GM12878 (cell line): ENCODE measurements at regions not wholly inside any gene's neighbourhood (a gene's known extent, or its start where the extent isn't known, plus 50 kb on each side); places are given as distances from the start of the nearest gene placed in this dataset.

Experiments used
- ATAC-seq: fragments of 200-7000 bp; cut with Tn5 transposase; 3 replicates; pipeline ENCODE4 v1.9.1; 2020; ENCODE audit warnings: mild to moderate bottlenecking, moderate library complexity
- BruUV-seq: library from RNA; stranded (reverse); fragments of 400-500 nt; replicated peaks from 2 replicates; lab custom pipeline; 2021; lab: Mats Ljungman, UMichigan
- CTCF ChIA-PET: fragments of 300-600 bp; sonication (Branson Sonifier 250); formaldehyde crosslinking; extraction: SDS; loops from one replicate; lab custom pipeline; 2021; ENCODE audit warnings: inconsistent platforms; lab: Yijun Ruan, JAX
- POLR2A ChIA-PET: fragments of 350-600 bp; formaldehyde crosslinking; extraction: SDS; loops from one replicate; lab custom pipeline; 2021; ENCODE audit warnings: inconsistent platforms; lab: Charles Lee
- RAD21 ChIA-PET: fragments of 300-600 bp; sonication (Branson Sonifier 250); formaldehyde crosslinking; loops from one replicate; lab custom pipeline; 2023; ENCODE audit warnings: antibody characterized with exemption; ENCODE audit not compliant: unreplicated experiment; lab: Charles Lee
- SMC1A ChIA-PET: fragments of 300-600 bp; sonication (Branson Sonifier 250); formaldehyde crosslinking; loops from one replicate; lab custom pipeline; 2023; ENCODE audit not compliant: unreplicated experiment, uncharacterized antibody; lab: Charles Lee
- DNase-seq: peaks from one replicate; pipeline ENCODE4 v3.0.0-alpha.2; 2011; ENCODE audit warnings: low read depth, low spot score
- FAIRE-seq: peaks from 3 replicates; lab custom pipeline; 2011; peaks lifted over from hg19 to GRCh38; lab: Jason Lieb, UNC
- H2AFZ ChIP-seq: 2 replicates; pipeline ENCODE4 v1.6.0; 2011; ENCODE audit warnings: low read depth, low read length, control low read depth; ENCODE audit not compliant: control insufficient read depth
- H3K27ac ChIP-seq: 2 replicates; pipeline ENCODE4 v1.5.1; 2011; ENCODE audit warnings: control low read depth; ENCODE audit not compliant: control insufficient read depth, insufficient read depth
- H3K27me3 ChIP-seq, 2 experiments: replicated peaks in 1 of 2; 2 replicates each; pipeline versions ENCODE4 v1.6.0 to v1.6.1; 2011; ENCODE audit warnings: low read length in 1 of 2; ENCODE audit not compliant: control insufficient read depth in 2 of 2, insufficient read depth in 2 of 2
- H3K36me3 ChIP-seq, 2 experiments: 2 replicates each; pipeline ENCODE4 v1.5.1; 2011; ENCODE audit warnings: low read length in 1 of 2; ENCODE audit not compliant: control insufficient read depth in 2 of 2, insufficient read depth in 2 of 2
- H3K4me1 ChIP-seq: 2 replicates; pipeline ENCODE4 v1.6.1; 2011; ENCODE audit warnings: mild to moderate bottlenecking, low read length, moderate library complexity, mixed read lengths; ENCODE audit not compliant: control insufficient read depth, insufficient read depth
- H3K4me2 ChIP-seq: 2 replicates; pipeline ENCODE4 v1.6.0; 2011; ENCODE audit warnings: control low read depth; ENCODE audit not compliant: control insufficient read depth, insufficient read depth
- H3K4me3 ChIP-seq: fragments of 200-600 bp; sonication (generic); 2 replicates; pipeline ENCODE4 v1.5.1; 2016
- H3K79me2 ChIP-seq: 2 replicates; pipeline ENCODE4 v1.6.0; 2011; ENCODE audit warnings: low read length; ENCODE audit not compliant: control insufficient read depth, insufficient read depth
- H3K9ac ChIP-seq: 2 replicates; pipeline ENCODE4 v1.8.0; 2011; ENCODE audit warnings: low read length, control low read depth, mixed read lengths; ENCODE audit not compliant: control insufficient read depth, insufficient read depth
- H3K9me3 ChIP-seq: replicated peaks from 3 replicates; pipeline ENCODE4 v1.5.1; 2011; ENCODE audit warnings: mild to moderate bottlenecking, low read length; ENCODE audit not compliant: control insufficient read depth, insufficient read depth
- H4K20me1 ChIP-seq: 2 replicates; pipeline ENCODE4 v1.6.0; 2011; ENCODE audit not compliant: control insufficient read depth, insufficient read depth
- ESRRA ChIP-seq: IDR thresholded peaks from 2 replicates; pipeline ENCODE4 v1.6.1; 2012; ENCODE audit warnings: mild to moderate bottlenecking, low read length, improper control_type of control experiment
- GATAD2B ChIP-seq: fragments of 450-650 bp; conservative IDR thresholded peaks from 2 replicates; pipeline ENCODE4 v1.6.1; 2017; ENCODE audit warnings: low read depth, mild to moderate bottlenecking, moderate library complexity
- IKZF1 ChIP-seq: fragments of 450-650 bp; conservative IDR thresholded peaks from 2 replicates; pipeline ENCODE4 v1.6.1; 2017; ENCODE audit warnings: antibody characterized with exemption, mild to moderate bottlenecking
- IKZF2 ChIP-seq, 2 experiments: fragments of 450-650 bp; IDR thresholded peaks; 2 replicates each; pipeline ENCODE4 v1.6.1; 2017; ENCODE audit warnings: mild to moderate bottlenecking in 2 of 2, moderate library complexity in 2 of 2
- KLF5 ChIP-seq: fragments of 450-650 bp; IDR thresholded peaks from 2 replicates; pipeline ENCODE4 v1.6.1; 2014; ENCODE audit warnings: mild to moderate bottlenecking; ENCODE audit not compliant: partially characterized antibody
- MXI1 ChIP-seq: fragments of 150-350 bp; IDR thresholded peaks from 2 replicates; pipeline ENCODE4 v1.6.1; 2011; ENCODE audit warnings: low read depth, mild to moderate bottlenecking, inconsistent platforms, low read length, improper control_type of control experiment
- NFXL1 ChIP-seq: fragments of 450-650 bp; IDR thresholded peaks from 2 replicates; pipeline ENCODE4 v1.6.1; 2017; ENCODE audit warnings: antibody characterized with exemption, mild to moderate bottlenecking, borderline replicate concordance
- PML ChIP-seq: IDR thresholded peaks from 2 replicates; pipeline ENCODE4 v1.6.1; 2012; ENCODE audit warnings: low read length, inconsistent platforms
- STAT1 ChIP-seq: fragments of 450-650 bp; conservative IDR thresholded peaks from 2 replicates; pipeline ENCODE4 v1.6.1; 2014; ENCODE audit warnings: antibody characterized with exemption, mild to moderate bottlenecking
- STAT3 ChIP-seq: IDR thresholded peaks from 2 replicates; pipeline ENCODE4 v1.6.1; 2011; ENCODE audit warnings: low read depth, low read length, improper control_type of control experiment
- SUPT20H ChIP-seq: IDR thresholded peaks from 2 replicates; pipeline ENCODE4 v1.6.1; 2011; ENCODE audit warnings: low read depth, mild to moderate bottlenecking, low read length, moderate library complexity, borderline replicate concordance; ENCODE audit not compliant: control insufficient read depth
- TAF1 ChIP-seq: IDR thresholded peaks from 2 replicates; pipeline ENCODE4 v1.6.1; 2011; ENCODE audit warnings: mild to moderate bottlenecking, low read depth, low read length, borderline replicate concordance
- TCF7 ChIP-seq: IDR thresholded peaks from 2 replicates; pipeline ENCODE4 v1.6.1; 2014; ENCODE audit warnings: antibody characterized with exemption, borderline replicate concordance
- ZNF622 ChIP-seq: fragments of 450-650 bp; IDR thresholded peaks from 2 replicates; pipeline ENCODE4 v1.6.1; 2017; ENCODE audit warnings: mild to moderate bottlenecking, inconsistent platforms
- WGBS: methylation state at CpG from one replicate; pipeline ENCODE4 v1.1.6; 2016; ENCODE audit warnings: low lambda C conversion rate; ENCODE audit not compliant: insufficient replicate concordance, insufficient coverage; ENCODE audit errors: missing lambda C conversion rate; 5-methylcytosine and 5-hydroxymethylcytosine counted together
- in situ Hi-C: fragments of 300-500 bp; cut with MboI; formaldehyde crosslinking; loops from 9 replicates; pipeline ENCODE4 v1.14.3; 2018; ENCODE audit warnings: mixed read lengths
- intact Hi-C: fragments of 100-400 bp; cut with micrococcal nuclease; formaldehyde crosslinking; loops from one replicate; pipeline ENCODE4 v1.14.2; 2022; ENCODE audit not compliant: unreplicated experiment
- TF ChIP-seq, protein P1 (sequence below): IDR thresholded peaks from 2 replicates; pipeline ENCODE4 v1.6.1; 2011; ENCODE audit warnings: mild to moderate bottlenecking, low read depth, low read length, moderate library complexity; ENCODE audit not compliant: insufficient replicate concordance
- TF ChIP-seq, protein P2 (sequence below), 3 experiments: IDR thresholded peaks in 2 of 3; conservative IDR thresholded peaks in 1 of 3; 2 replicates each; pipeline ENCODE4 v1.5.1; 2011; ENCODE audit warnings: low read depth in 3 of 3, low read length in 3 of 3, mild to moderate bottlenecking in 3 of 3, control low read depth in 2 of 3, moderate library complexity in 2 of 3, inconsistent platforms in 1 of 3, mixed read lengths in 1 of 3; ENCODE audit not compliant: control insufficient read depth in 2 of 3, insufficient read depth in 1 of 3; ENCODE audit errors: extremely low read depth in 1 of 3
- TF ChIP-seq, protein P3 (sequence below): fragments of 450-650 bp; IDR thresholded peaks from 2 replicates; pipeline ENCODE4 v1.6.1; 2016; ENCODE audit warnings: mild to moderate bottlenecking
- TF ChIP-seq, protein P4 (sequence below): fragments of 450-650 bp; IDR thresholded peaks from 2 replicates; pipeline ENCODE4 v1.6.1; 2018; ENCODE audit warnings: borderline replicate concordance, mild to moderate bottlenecking; ENCODE audit not compliant: partially characterized antibody

DNA sequence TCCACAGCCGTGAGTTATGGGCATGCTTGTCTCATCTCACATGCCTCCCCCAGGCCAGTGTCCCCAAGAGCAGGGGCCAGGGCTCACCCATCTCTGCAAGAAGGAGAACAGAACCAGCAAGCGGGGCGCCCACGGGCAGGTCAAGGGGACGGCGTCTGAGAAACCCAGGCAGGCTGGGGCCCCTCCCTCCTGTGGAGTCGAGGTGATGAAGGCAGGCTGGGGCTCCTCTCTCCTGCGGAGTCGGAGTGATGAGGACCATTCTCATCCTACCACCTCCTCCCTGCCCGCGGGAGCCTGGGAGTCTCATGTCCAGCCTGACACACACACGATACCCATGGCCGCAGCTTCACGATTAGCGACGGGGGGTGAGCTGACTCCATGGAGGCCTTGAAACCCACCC is 141.9 kb downstream of the CTTN start:
- H3K4me3 ChIP-seq, result no peak overlapping the region
- no TSS peak for BruUV-seq
- H3K9ac ChIP-seq, result no peak overlapping the region
- H3K27ac ChIP-seq, result no peak overlapping the region
- H3K27me3 ChIP-seq, result no peaks in the 10 kb centered on the region; a peak in 1 of 4 replicates
- FAIRE-seq (no peak), ATAC-seq (no peak), DNase-seq (no peak)
- H4K20me1 ChIP-seq, result no peaks in the 10 kb centered on the region
- TF ChIP-seq TCF7, result no peak
- TF ChIP-seq, protein P1, sequence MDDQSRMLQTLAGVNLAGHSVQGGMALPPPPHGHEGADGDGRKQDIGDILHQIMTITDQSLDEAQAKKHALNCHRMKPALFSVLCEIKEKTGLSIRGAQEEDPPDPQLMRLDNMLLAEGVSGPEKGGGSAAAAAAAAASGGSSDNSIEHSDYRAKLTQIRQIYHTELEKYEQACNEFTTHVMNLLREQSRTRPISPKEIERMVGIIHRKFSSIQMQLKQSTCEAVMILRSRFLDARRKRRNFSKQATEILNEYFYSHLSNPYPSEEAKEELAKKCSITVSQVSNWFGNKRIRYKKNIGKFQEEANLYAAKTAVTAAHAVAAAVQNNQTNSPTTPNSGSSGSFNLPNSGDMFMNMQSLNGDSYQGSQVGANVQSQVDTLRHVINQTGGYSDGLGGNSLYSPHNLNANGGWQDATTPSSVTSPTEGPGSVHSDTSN, result no peak
- TF ChIP-seq ESRRA, result no peak
- TF ChIP-seq, protein P2, sequence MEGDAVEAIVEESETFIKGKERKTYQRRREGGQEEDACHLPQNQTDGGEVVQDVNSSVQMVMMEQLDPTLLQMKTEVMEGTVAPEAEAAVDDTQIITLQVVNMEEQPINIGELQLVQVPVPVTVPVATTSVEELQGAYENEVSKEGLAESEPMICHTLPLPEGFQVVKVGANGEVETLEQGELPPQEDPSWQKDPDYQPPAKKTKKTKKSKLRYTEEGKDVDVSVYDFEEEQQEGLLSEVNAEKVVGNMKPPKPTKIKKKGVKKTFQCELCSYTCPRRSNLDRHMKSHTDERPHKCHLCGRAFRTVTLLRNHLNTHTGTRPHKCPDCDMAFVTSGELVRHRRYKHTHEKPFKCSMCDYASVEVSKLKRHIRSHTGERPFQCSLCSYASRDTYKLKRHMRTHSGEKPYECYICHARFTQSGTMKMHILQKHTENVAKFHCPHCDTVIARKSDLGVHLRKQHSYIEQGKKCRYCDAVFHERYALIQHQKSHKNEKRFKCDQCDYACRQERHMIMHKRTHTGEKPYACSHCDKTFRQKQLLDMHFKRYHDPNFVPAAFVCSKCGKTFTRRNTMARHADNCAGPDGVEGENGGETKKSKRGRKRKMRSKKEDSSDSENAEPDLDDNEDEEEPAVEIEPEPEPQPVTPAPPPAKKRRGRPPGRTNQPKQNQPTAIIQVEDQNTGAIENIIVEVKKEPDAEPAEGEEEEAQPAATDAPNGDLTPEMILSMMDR (IDR thresholded peaks at IDR 0.05 in 2 of 3, conservative IDR thresholded peaks at IDR 0.05 in 1 of 3; ENCODE audit: control insufficient read depth in 2 of 3, extremely low read depth in 1 of 3, insufficient read depth in 1 of 3, low read depth in 3 of 3, low read length in 3 of 3), result no peak
- no peak for TF ChIP-seq GATAD2B
- TF ChIP-seq KLF5, result no peak
- no peak for TF ChIP-seq IKZF1
- TF ChIP-seq PML, result no peak
- TF ChIP-seq STAT3, result no peak
- no peak for TF ChIP-seq TAF1
- TF ChIP-seq, protein P3, sequence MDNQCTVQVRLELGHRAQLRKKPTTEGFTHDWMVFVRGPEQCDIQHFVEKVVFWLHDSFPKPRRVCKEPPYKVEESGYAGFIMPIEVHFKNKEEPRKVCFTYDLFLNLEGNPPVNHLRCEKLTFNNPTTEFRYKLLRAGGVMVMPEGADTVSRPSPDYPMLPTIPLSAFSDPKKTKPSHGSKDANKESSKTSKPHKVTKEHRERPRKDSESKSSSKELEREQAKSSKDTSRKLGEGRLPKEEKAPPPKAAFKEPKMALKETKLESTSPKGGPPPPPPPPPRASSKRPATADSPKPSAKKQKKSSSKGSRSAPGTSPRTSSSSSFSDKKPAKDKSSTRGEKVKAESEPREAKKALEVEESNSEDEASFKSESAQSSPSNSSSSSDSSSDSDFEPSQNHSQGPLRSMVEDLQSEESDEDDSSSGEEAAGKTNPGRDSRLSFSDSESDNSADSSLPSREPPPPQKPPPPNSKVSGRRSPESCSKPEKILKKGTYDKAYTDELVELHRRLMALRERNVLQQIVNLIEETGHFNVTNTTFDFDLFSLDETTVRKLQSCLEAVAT, result no peak
- TF ChIP-seq STAT1, result no peak
- TF ChIP-seq IKZF2 (IDR thresholded peaks at IDR 0.05), result no peak
- no peak for TF ChIP-seq SUPT20H
- no peak for TF ChIP-seq ZNF622
- TF ChIP-seq NFXL1, result no peak
- TF ChIP-seq, protein P4, sequence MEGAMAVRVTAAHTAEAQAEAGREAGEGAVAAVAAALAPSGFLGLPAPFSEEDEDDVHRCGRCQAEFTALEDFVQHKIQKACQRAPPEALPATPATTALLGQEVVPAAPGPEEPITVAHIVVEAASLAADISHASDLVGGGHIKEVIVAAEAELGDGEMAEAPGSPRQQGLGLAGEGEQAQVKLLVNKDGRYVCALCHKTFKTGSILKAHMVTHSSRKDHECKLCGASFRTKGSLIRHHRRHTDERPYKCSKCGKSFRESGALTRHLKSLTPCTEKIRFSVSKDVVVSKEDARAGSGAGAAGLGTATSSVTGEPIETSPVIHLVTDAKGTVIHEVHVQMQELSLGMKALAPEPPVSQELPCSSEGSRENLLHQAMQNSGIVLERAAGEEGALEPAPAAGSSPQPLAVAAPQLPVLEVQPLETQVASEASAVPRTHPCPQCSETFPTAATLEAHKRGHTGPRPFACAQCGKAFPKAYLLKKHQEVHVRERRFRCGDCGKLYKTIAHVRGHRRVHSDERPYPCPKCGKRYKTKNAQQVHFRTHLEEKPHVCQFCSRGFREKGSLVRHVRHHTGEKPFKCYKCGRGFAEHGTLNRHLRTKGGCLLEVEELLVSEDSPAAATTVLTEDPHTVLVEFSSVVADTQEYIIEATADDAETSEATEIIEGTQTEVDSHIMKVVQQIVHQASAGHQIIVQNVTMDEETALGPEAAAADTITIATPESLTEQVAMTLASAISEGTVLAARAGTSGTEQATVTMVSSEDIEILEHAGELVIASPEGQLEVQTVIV, result no peak
- no peak for TF ChIP-seq MXI1
- H3K9me3 ChIP-seq, result no peaks in the 10 kb centered on the region
- RAD21 ChIA-PET, result no interaction called here
- no peak overlapping the region for H3K4me2 ChIP-seq
- POLR2A ChIA-PET, result no interaction called here
- WGBS, result 68% methylated on average over 16 of the region's 16 CpGs
- intact Hi-C loops (no loop called here), in situ Hi-C loops (no loop called here)
- CTCF ChIA-PET, result no interaction called here
- H3K4me1 ChIP-seq, result no peaks in the 10 kb centered on the region
- H3K36me3 ChIP-seq, result no peaks in the 10 kb centered on the region
- H2AFZ ChIP-seq, result no peak overlapping the region
- SMC1A ChIA-PET, result no interaction called here
- H3K79me2 ChIP-seq, result no peaks in the 10 kb centered on the region
